ENCODE measurements at regions not wholly inside any gene's neighbourhood (a gene's known extent, or its start where the extent isn't known, plus 50 kb on each side); places are given as distances from the start of the nearest gene placed in this dataset.

DNA sequence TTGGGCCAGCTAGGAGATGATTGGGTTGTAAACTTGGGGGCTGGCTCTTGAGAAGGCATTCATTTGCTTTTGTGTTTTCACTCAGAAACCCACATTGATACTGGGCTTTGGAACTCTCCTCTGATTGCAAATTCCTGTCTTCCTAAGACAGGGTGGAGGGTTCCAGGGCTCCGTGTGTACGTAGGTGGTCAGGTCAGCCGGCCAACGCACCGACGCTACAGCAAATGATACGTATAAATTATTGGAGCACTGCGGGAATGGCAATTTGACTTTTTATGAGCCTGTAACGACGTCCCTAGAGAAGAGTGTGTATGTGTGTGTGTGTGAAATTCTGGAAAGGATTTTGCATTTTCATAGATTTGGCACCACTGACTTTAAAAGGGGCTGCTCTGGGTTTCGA is 236.9 kb downstream of the SHOX start:
- Mint-ChIP-seq H3K27me3 (ENCODE audit: unreplicated experiment) (no peaks in the 10 kb centered on the region), H3K4me3 (ENCODE audit: unreplicated experiment) (no peak overlapping the region), H3K4me1 (ENCODE audit: unreplicated experiment) (no peaks in the 10 kb centered on the region), H3K27ac (ENCODE audit: unreplicated experiment) (no peak overlapping the region), H3K9me3 (ENCODE audit: unreplicated experiment) (peaks cover 10% of the 10 kb centered on the region), H3K36me3 (ENCODE audit: unreplicated experiment) (no peaks in the 10 kb centered on the region)
- DNase-seq (ENCODE audit: extremely low spot score, unreplicated experiment) = peak; percentile 48
- TF ChIP-seq, protein P1, sequence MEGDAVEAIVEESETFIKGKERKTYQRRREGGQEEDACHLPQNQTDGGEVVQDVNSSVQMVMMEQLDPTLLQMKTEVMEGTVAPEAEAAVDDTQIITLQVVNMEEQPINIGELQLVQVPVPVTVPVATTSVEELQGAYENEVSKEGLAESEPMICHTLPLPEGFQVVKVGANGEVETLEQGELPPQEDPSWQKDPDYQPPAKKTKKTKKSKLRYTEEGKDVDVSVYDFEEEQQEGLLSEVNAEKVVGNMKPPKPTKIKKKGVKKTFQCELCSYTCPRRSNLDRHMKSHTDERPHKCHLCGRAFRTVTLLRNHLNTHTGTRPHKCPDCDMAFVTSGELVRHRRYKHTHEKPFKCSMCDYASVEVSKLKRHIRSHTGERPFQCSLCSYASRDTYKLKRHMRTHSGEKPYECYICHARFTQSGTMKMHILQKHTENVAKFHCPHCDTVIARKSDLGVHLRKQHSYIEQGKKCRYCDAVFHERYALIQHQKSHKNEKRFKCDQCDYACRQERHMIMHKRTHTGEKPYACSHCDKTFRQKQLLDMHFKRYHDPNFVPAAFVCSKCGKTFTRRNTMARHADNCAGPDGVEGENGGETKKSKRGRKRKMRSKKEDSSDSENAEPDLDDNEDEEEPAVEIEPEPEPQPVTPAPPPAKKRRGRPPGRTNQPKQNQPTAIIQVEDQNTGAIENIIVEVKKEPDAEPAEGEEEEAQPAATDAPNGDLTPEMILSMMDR (IDR thresholded peaks at IDR 0.05) = no peak

DNA sequence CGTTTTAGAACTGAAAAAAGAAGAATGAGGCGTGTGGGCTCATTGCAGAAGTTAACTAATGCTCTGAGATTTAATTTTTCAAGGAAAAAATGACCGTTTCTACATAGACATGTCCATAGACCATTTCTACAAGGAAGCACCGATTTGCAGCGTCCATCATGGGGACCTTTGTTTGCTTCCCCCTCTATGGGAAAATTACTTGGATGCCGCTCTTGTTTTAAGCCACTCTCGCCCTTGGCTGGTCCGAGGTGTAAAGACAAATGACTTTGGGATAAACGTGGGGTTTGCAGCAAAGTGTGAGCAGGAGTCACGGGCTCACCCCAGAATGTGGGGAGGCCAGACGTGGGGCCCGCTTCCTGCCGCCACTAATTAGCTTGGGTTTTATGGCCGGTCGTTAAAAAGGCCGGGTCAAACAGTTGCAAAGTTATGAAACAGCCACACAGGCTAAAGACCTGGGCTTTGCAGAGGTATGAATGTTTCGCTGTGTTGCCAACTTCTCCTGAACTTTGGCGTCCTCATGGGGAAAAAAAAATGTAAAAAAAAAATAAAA is 235.9 kb downstream of the SHOX start:
- peak; percentile 65 for DNase-seq (ENCODE audit: extremely low spot score, unreplicated experiment)
- Mint-ChIP-seq H3K9me3 (ENCODE audit: unreplicated experiment) (peaks cover 10% of the 10 kb centered on the region), H3K27me3 (ENCODE audit: unreplicated experiment) (no peaks in the 10 kb centered on the region), H3K36me3 (ENCODE audit: unreplicated experiment) (no peaks in the 10 kb centered on the region), H3K27ac (ENCODE audit: unreplicated experiment) (no peak overlapping the region), H3K4me1 (ENCODE audit: unreplicated experiment) (no peaks in the 10 kb centered on the region), H3K4me3 (ENCODE audit: unreplicated experiment) (no peak overlapping the region)
- TF ChIP-seq, protein P1 (IDR thresholded peaks at IDR 0.05) = no peak

DNA sequence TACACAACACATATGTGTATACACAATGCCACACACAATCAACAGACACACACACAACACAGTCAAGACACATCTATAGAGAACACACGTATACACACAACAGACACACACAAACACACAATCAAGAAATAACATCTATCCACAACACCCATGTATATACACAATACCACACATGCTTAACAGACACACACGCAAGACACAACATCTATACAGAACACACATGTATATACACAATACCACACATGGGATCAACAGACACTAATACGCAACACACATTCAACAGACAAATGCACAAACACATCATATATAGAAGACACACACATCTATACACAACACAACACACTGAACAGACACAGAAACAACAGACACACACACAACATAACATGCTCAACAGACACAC is 234.8 kb downstream of the SHOX start:
- peaks cover 10% of the 10 kb centered on the region for H3K9me3 Mint-ChIP-seq (ENCODE audit: unreplicated experiment)
- TF ChIP-seq, protein P1 (IDR thresholded peaks at IDR 0.05) = no peak
- DNase-seq (ENCODE audit: extremely low spot score, unreplicated experiment) = no peak
- no peaks in the 10 kb centered on the region for H3K27me3 Mint-ChIP-seq (ENCODE audit: unreplicated experiment)
- H3K4me1 Mint-ChIP-seq (ENCODE audit: unreplicated experiment) = no peaks in the 10 kb centered on the region
- no peak overlapping the region for H3K4me3 Mint-ChIP-seq (ENCODE audit: unreplicated experiment)
- no peak overlapping the region for H3K27ac Mint-ChIP-seq (ENCODE audit: unreplicated experiment)
- H3K36me3 Mint-ChIP-seq (ENCODE audit: unreplicated experiment) = no peaks in the 10 kb centered on the region

DNA sequence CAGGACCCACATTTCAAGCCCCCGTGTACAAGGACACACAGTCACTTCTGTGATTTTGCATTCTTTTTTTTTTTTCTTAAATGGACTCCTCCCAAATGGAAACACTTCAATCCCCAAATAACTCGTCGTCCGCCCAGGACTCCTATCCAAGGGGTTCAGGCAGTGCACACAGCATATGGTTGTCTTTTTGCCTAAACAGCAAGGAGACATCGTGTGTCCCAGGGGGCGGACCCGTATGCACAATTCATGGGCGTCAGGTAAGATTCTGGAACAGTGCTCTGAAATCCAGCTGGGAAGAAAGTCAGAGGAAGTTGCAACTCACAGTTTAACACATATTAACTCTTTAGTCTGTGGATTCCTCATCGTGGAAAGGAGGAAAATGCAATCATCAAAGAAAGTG is 231.3 kb downstream of the SHOX start:
- Mint-ChIP-seq H3K27ac (ENCODE audit: unreplicated experiment) (no peak overlapping the region), H3K4me1 (ENCODE audit: unreplicated experiment) (no peaks in the 10 kb centered on the region), H3K9me3 (ENCODE audit: unreplicated experiment) (peaks cover 5% of the 10 kb centered on the region), H3K36me3 (ENCODE audit: unreplicated experiment) (no peaks in the 10 kb centered on the region), H3K4me3 (ENCODE audit: unreplicated experiment) (no peak overlapping the region), H3K27me3 (ENCODE audit: unreplicated experiment) (no peaks in the 10 kb centered on the region)
- no peak for DNase-seq (ENCODE audit: extremely low spot score, unreplicated experiment)
- TF ChIP-seq, protein P1 (IDR thresholded peaks at IDR 0.05) = no peak

DNA sequence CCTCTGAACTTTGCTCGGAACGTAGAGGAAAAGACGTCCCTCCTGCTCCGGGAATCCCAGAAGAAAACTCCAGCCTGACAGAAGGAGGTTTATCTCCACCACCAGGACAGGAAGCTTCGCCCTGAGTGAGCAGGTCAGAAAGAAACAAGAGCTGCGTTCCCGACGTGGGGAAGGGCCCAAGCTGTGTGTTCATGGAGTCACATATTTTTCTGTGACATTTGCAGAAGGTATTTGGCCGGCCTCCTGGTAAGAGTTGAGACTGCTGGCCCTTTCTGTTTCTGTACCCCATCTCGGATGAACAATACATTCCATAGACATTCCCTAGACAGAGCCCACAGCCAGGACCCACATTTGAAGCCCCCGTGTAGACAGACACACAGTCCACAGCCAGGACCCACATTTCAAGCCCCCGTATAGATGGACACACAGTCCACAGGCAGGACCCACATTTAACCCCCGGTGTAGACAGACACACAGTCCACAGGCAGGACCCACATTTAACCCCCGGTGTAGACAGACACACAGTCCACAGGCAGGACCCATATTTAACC is 230.8 kb downstream of the SHOX start:
- H3K4me1 Mint-ChIP-seq (ENCODE audit: unreplicated experiment) = no peaks in the 10 kb centered on the region
- no peak overlapping the region for H3K27ac Mint-ChIP-seq (ENCODE audit: unreplicated experiment)
- no peaks in the 10 kb centered on the region for H3K27me3 Mint-ChIP-seq (ENCODE audit: unreplicated experiment)
- H3K4me3 Mint-ChIP-seq (ENCODE audit: unreplicated experiment) = no peak overlapping the region
- no peaks in the 10 kb centered on the region for H3K36me3 Mint-ChIP-seq (ENCODE audit: unreplicated experiment)
- H3K9me3 Mint-ChIP-seq (ENCODE audit: unreplicated experiment) = peaks cover 5% of the 10 kb centered on the region
- DNase-seq (ENCODE audit: extremely low spot score, unreplicated experiment) = peak; percentile 63
- TF ChIP-seq, protein P1 (IDR thresholded peaks at IDR 0.05) = no peak

All from osteocyte (in vitro differentiated cells).